Left lung (tissue), 4 donors: ENCODE measurements at regions not wholly inside any gene's neighbourhood (a gene's known extent, or its start where the extent isn't known, plus 50 kb on each side); places are given as distances from the start of the nearest gene placed in this dataset.

Experiments
- ATAC-seq: fragments of 200-7000 bp; cut with Tn5 transposase; one replicate; pipeline ENCODE4 v1.9.1; 2020; ENCODE audit warnings: moderate library complexity
- DNase-seq, 4 donors: peaks; one replicate each; pipeline ENCODE4 v3.0.0-alpha.2; 2013 to 2020
- H3K27ac ChIP-seq, 2 donors: fragments of 200-600 bp; sonication (generic) in 1 of 2; one replicate each; pipeline versions ENCODE4 v1.5.0 to v1.8.0; 2020 to 2021
- H3K27me3 ChIP-seq, 2 donors: fragments of 200-600 bp; sonication (generic) in 1 of 2; one replicate each; pipeline versions ENCODE4 v1.5.0 to v1.8.0; 2020 to 2021
- H3K36me3 ChIP-seq, 2 donors: fragments of 200-600 bp; sonication (generic) in 1 of 2; one replicate each; pipeline versions ENCODE4 v1.5.0 to v1.8.0; 2020 to 2021
- H3K4me1 ChIP-seq, 2 donors: fragments of 200-600 bp; one replicate each; pipeline ENCODE4 v1.8.0; 2021
- H3K4me3 ChIP-seq, 2 donors: fragments of 200-600 bp; sonication (generic) in 1 of 2; one replicate each; pipeline versions ENCODE4 v1.5.0 to v1.8.0; 2020 to 2021; ENCODE audit warnings: mild to moderate bottlenecking in 1 of 2
- H3K9me3 ChIP-seq, 2 donors: fragments of 200-600 bp; sonication (generic) in 1 of 2; one replicate each; pipeline versions ENCODE4 v1.5.0 to v1.8.0; 2020 to 2021
- intact Hi-C, 2 donors: fragments of 100-400 bp; cut with DNase I; formaldehyde crosslinking; loops; one replicate each; pipeline versions ENCODE4 v1.11.2 to v1.14.2; 2022
- TF ChIP-seq, protein P1 (sequence below), 2 donors: fragments of 200-600 bp; sonication (generic) in 1 of 2; IDR thresholded peaks; one replicate each; pipeline versions ENCODE4 v1.5.0 to v1.8.0; 2021; ENCODE audit warnings: antibody characterized with exemption in 2 of 2
- donor health status: DM: no; HTN: yes; CAD: no.
- donor health status: DM: no; HTN: no; CAD: no.

GRCh38 chr1:57475366-57475765, 51.5 kb upstream of the DAB1 start:
- Histone ChIP-seq H3K36me3 (no peaks in the 10 kb centered on the region), H3K9me3 (no peaks in the 10 kb centered on the region), H3K27me3 (no peaks in the 10 kb centered on the region), H3K27ac (no peak overlapping the region), H3K4me3 (no peak overlapping the region), H3K4me1 (no peaks in the 10 kb centered on the region)
- TF ChIP-seq, protein P1, sequence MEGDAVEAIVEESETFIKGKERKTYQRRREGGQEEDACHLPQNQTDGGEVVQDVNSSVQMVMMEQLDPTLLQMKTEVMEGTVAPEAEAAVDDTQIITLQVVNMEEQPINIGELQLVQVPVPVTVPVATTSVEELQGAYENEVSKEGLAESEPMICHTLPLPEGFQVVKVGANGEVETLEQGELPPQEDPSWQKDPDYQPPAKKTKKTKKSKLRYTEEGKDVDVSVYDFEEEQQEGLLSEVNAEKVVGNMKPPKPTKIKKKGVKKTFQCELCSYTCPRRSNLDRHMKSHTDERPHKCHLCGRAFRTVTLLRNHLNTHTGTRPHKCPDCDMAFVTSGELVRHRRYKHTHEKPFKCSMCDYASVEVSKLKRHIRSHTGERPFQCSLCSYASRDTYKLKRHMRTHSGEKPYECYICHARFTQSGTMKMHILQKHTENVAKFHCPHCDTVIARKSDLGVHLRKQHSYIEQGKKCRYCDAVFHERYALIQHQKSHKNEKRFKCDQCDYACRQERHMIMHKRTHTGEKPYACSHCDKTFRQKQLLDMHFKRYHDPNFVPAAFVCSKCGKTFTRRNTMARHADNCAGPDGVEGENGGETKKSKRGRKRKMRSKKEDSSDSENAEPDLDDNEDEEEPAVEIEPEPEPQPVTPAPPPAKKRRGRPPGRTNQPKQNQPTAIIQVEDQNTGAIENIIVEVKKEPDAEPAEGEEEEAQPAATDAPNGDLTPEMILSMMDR (IDR thresholded peaks at IDR 0.05): no peak
- intact Hi-C loops: no loop called here
- ATAC-seq: no peak
- no peak for DNase-seq

DNA sequence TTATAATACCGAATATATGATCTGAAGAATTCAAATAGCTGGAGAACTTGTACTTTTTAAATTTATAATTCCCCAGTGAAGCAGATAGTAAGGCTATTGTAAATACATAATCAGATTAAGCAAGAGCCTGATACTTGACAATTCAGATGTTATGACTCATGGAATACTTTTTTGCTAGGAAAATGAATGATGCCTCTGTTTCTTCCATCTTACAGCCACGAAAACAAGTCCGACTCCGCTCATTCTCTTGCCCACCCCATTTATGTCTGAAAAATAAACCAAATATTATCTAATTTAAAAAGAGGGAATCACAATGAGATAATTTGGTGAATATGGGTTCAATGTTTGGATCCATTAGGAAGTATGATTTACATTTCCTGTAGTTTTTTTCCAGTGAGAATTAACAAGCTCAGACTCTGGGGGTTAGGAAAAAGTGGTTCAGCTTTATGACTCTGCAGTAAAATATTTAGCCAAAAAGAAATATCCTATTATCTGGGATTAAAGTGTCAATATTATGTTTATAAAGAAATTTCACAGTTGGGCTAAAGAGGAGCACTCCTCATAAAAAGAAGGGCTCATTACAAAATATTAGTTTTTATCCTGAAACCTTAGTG, 50.4 kb upstream of the DAB1 start:
- intact Hi-C loops: no loop called here
- H3K4me1 ChIP-seq: no peaks in the 10 kb centered on the region
- TF ChIP-seq, protein P1 (IDR thresholded peaks at IDR 0.05): no peak
- ATAC-seq (no peak), DNase-seq (no peak)
- H3K27me3 ChIP-seq: no peaks in the 10 kb centered on the region
- H3K27ac ChIP-seq: no peak overlapping the region
- no peak overlapping the region for H3K4me3 ChIP-seq
- H3K36me3 ChIP-seq: no peaks in the 10 kb centered on the region
- no peaks in the 10 kb centered on the region for H3K9me3 ChIP-seq
